GM06990 (cell line): ENCODE measurements at regions not wholly inside any gene's neighbourhood (a gene's known extent, or its start where the extent isn't known, plus 50 kb on each side); places are given as distances from the start of the nearest gene placed in this dataset.

Experiments
- DNase-seq: peaks from one replicate; pipeline ENCODE4 v3.0.0-alpha.2; 2011; ENCODE audit not compliant: insufficient read length; ENCODE audit errors: extremely low read depth
- H3K27me3 ChIP-seq: replicated peaks from 2 replicates; pipeline ENCODE4 v1.6.0; 2011; ENCODE audit warnings: low read length; ENCODE audit not compliant: control insufficient read depth, insufficient read depth
- H3K36me3 ChIP-seq: 2 replicates; pipeline ENCODE4 v1.5.1; 2011; ENCODE audit warnings: low read length; ENCODE audit not compliant: control insufficient read depth, insufficient read depth
- H3K4me3 ChIP-seq: replicated peaks from 2 replicates; pipeline ENCODE4 v1.5.1; 2011; ENCODE audit warnings: low read depth, mild to moderate bottlenecking, control low read depth, low read length
- CTCF ChIP-seq: IDR thresholded peaks from 2 replicates; pipeline ENCODE4 v1.5.1; 2011; ENCODE audit warnings: low read length, control low read depth, mild to moderate bottlenecking, inconsistent platforms; ENCODE audit not compliant: insufficient read depth, poor library complexity, severe bottlenecking

- no peak for DNase-seq
- TF ChIP-seq CTCF: no peak
- H3K27me3 ChIP-seq: no peaks in the 10 kb centered on the region
- H3K36me3 ChIP-seq: no peaks in the 10 kb centered on the region
- H3K4me3 ChIP-seq: no peak overlapping the region
Measured at GRCh38 chr3:86126552-86126951, 864.4 kb downstream of the VGLL3 start.
